ENCODE measurements at regions not wholly inside any gene's neighbourhood (a gene's known extent, or its start where the extent isn't known, plus 50 kb on each side); places are given as distances from the start of the nearest gene placed in this dataset.

DNA sequence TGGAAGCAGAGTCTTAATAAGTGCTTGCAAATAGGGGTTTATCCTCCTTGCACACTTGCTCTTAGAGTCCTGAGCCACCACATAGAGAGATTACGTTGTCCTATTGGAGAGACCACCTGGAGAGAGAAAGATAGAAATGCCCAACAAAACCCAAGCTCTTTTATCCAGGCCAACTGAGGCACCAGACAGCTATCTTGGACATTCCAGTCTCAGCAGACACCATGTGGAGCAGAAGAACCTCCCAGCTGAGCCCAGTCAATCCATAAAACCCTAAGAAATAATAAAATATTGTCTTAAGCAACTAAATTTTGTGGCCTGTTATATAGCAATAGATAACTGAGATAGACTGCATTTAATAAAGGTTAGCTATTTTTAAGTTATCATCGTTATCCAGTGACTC, 105.7 kb upstream of the PFN2 start:
- Histone ChIP-seq H3K27ac (ENCODE audit: insufficient read length, low read depth, low read length) (no peak overlapping the region), H4K8ac (replicated peaks; ENCODE audit: insufficient read length, low read depth, low read length) (no peak overlapping the region), H3K79me2 (ENCODE audit: insufficient read depth, low read length) (no peaks in the 10 kb centered on the region), H4K20me1 (ENCODE audit: control insufficient read depth, insufficient read depth, insufficient read length) (no peaks in the 10 kb centered on the region), H3T11ph (ENCODE audit: low read length) (no peak overlapping the region), H2AFZ (ENCODE audit: low read length) (no peak overlapping the region), H2AK5ac (ENCODE audit: insufficient read length, low read length) (no peak overlapping the region), H3K4ac (ENCODE audit: low read depth, low read length) (no peak overlapping the region), H2BK5ac (ENCODE audit: insufficient read length, low read length) (no peak overlapping the region), H3K9me3 (ENCODE audit: control insufficient read depth, low read depth, low read length) (peaks cover 5% of the 10 kb centered on the region), H2BK20ac (ENCODE audit: low read depth, low read length, poor library complexity, severe bottlenecking) (no peak overlapping the region), H4K5ac (ENCODE audit: insufficient read length, low read depth, low read length) (no peak overlapping the region), H3K79me1 (ENCODE audit: insufficient read depth, low read depth, low read length, poor library complexity, severe bottlenecking) (no peaks in the 10 kb centered on the region), H3K27me3 (ENCODE audit: insufficient read depth, low read length) (no peaks in the 10 kb centered on the region), H3K4me1 (ENCODE audit: insufficient read depth, low read length) (peaks cover 4% of the 10 kb centered on the region; the same call in 1 of the 2 replicates), H2BK15ac (ENCODE audit: low read depth, low read length) (no peak overlapping the region), H3K56ac (ENCODE audit: insufficient read length, low read depth, low read length) (no peak overlapping the region), H3K23me2 (ENCODE audit: insufficient read length, low read depth, low read length, poor library complexity, severe bottlenecking) (no peaks in the 10 kb centered on the region), H3K4me2 (ENCODE audit: insufficient read depth, insufficient read length, low read length) (no peak overlapping the region), H3K9ac (ENCODE audit: extremely low read depth, insufficient read length, low read length) (no peak overlapping the region), H3K14ac (ENCODE audit: insufficient read depth, low read length) (no peak overlapping the region), H2BK12ac (ENCODE audit: insufficient read length, low read depth, low read length) (no peak overlapping the region), H3K18ac (ENCODE audit: insufficient read length, low read depth, low read length) (no peak overlapping the region), H2BK120ac (ENCODE audit: low read depth, low read length, poor library complexity, severe bottlenecking) (no peak overlapping the region), H4K91ac (ENCODE audit: insufficient read length, low read depth, low read length) (no peak overlapping the region), H3K23ac (ENCODE audit: insufficient read length, low read depth, low read length) (no peak overlapping the region)
- Mint-ChIP-seq H3K36me3 (ENCODE audit: insufficient read depth in 1 of 3, low read depth in 3 of 3) (peaks cover 1 to 10% (median 3%) of the 10 kb centered on the region in 3 experiments; a peak in 3 of 7 replicates), H3K4me3 (no peak overlapping the region), H3K27me3 (ENCODE audit: low read depth) (no peaks in the 10 kb centered on the region; the same call in none of the 2 replicates), H3K4me1 (peaks cover 16 to 30% of the 10 kb centered on the region in 2 experiments), H3K27ac (no peak overlapping the region), H3K9me3 (peaks cover 10 to 11% of the 10 kb centered on the region in 2 experiments)
- TF ChIP-seq, protein P1, sequence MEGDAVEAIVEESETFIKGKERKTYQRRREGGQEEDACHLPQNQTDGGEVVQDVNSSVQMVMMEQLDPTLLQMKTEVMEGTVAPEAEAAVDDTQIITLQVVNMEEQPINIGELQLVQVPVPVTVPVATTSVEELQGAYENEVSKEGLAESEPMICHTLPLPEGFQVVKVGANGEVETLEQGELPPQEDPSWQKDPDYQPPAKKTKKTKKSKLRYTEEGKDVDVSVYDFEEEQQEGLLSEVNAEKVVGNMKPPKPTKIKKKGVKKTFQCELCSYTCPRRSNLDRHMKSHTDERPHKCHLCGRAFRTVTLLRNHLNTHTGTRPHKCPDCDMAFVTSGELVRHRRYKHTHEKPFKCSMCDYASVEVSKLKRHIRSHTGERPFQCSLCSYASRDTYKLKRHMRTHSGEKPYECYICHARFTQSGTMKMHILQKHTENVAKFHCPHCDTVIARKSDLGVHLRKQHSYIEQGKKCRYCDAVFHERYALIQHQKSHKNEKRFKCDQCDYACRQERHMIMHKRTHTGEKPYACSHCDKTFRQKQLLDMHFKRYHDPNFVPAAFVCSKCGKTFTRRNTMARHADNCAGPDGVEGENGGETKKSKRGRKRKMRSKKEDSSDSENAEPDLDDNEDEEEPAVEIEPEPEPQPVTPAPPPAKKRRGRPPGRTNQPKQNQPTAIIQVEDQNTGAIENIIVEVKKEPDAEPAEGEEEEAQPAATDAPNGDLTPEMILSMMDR (conservative IDR thresholded peaks at IDR 0.05), result no peak
- no CpG with 5 or more reads among the region's 2 CpGs for WGBS (ENCODE audit: extremely low coverage, insufficient read length, low lambda C conversion rate)
- DNase-seq, result no peak
